HUES48 (cell line): ENCODE measurements at regions not wholly inside any gene's neighbourhood (a gene's known extent, or its start where the extent isn't known, plus 50 kb on each side); places are given as distances from the start of the nearest gene placed in this dataset.
A peak's percentile ranks its signal among the peaks of the same experiment; 100 is the strongest.
"Not testable (repeated sequence)": the region's sequence is repeated elsewhere in the genome, so short reads cannot be mapped to it uniquely, and the experiment has no call there.

Experiments used
- H3K27ac ChIP-seq: one replicate; pipeline ENCODE4 v1.7.0; 2013; ENCODE audit warnings: low read depth, low read length, inconsistent platforms
- H3K27me3 ChIP-seq: 2 replicates; pipeline ENCODE4 v1.6.1; 2013; ENCODE audit warnings: mild to moderate bottlenecking, low read length; ENCODE audit not compliant: control insufficient read depth, insufficient read depth
- H3K36me3 ChIP-seq: 2 replicates; pipeline ENCODE4 v1.6.1; 2013; ENCODE audit warnings: low read length; ENCODE audit not compliant: control insufficient read depth, insufficient read depth
- H3K4me1 ChIP-seq: 2 replicates; pipeline ENCODE4 v1.6.1; 2013; ENCODE audit warnings: mild to moderate bottlenecking, low read length; ENCODE audit not compliant: control insufficient read depth, insufficient read depth
- H3K4me3 ChIP-seq: 2 replicates; pipeline ENCODE4 v1.5.1; 2013; ENCODE audit warnings: mild to moderate bottlenecking, low read depth, low read length
- H3K9ac ChIP-seq: 2 replicates; pipeline ENCODE4 v1.6.1; 2013; ENCODE audit warnings: mild to moderate bottlenecking, low read depth, low read length, moderate library complexity
- H3K9me3 ChIP-seq: 2 replicates; pipeline ENCODE4 v1.6.1; 2013; ENCODE audit warnings: low read length; ENCODE audit not compliant: control insufficient read depth, insufficient read depth

- Histone ChIP-seq H3K27me3 (no peaks in the 10 kb centered on the region), H3K9ac (no peak overlapping the region), H3K4me3 (no peak overlapping the region), H3K9me3 (no peaks in the 10 kb centered on the region), H3K27ac (no peak overlapping the region), H3K36me3 (no peaks in the 10 kb centered on the region), H3K4me1 (peaks cover 18% of the 10 kb centered on the region; the same call in 1 of the 2 replicates)
These were observed 146.2 kb downstream of the SPATA18 start for GRCh38 chr4:52197306-52197705.

GRCh38 chr4:52198294-52198693 is 147.2 kb downstream of the SPATA18 start:
- Histone ChIP-seq H3K27me3 (no peaks in the 10 kb centered on the region), H3K4me3 (no peak overlapping the region), H3K27ac (no peak overlapping the region), H3K4me1 (peaks cover 20% of the 10 kb centered on the region; the same call in 1 of the 2 replicates), H3K36me3 (no peaks in the 10 kb centered on the region), H3K9ac (no peak overlapping the region), H3K9me3 (no peaks in the 10 kb centered on the region)

GRCh38 chr4:52199574-52200338 is 148.7 kb downstream of the SPATA18 start:
- H3K4me3 ChIP-seq = no peak overlapping the region
- H3K36me3 ChIP-seq = no peaks in the 10 kb centered on the region
- H3K27me3 ChIP-seq = no peaks in the 10 kb centered on the region
- H3K9me3 ChIP-seq = no peaks in the 10 kb centered on the region
- no peak overlapping the region for H3K9ac ChIP-seq
- H3K4me1 ChIP-seq = peaks cover 20% of the 10 kb centered on the region; the same call in 1 of the 2 replicates
- H3K27ac ChIP-seq = no peak overlapping the region

- no peaks in the 10 kb centered on the region for H3K9me3 ChIP-seq
- H3K27me3 ChIP-seq = no peaks in the 10 kb centered on the region
- H3K4me3 ChIP-seq = no peak overlapping the region
- H3K27ac ChIP-seq = no peak overlapping the region
- H3K4me1 ChIP-seq = peaks cover 20% of the 10 kb centered on the region; the same call in 1 of the 2 replicates
- no peaks in the 10 kb centered on the region for H3K36me3 ChIP-seq
- H3K9ac ChIP-seq = no peak overlapping the region
These were observed 149.2 kb downstream of the SPATA18 start for GRCh38 chr4:52200339-52200725.

GRCh38 chr4:52201715-52202114 is 150.6 kb downstream of the SPATA18 start:
- peak overlapping the region; percentile 59 for H3K27ac ChIP-seq
- H3K9ac ChIP-seq = no peak overlapping the region
- H3K27me3 ChIP-seq = no peaks in the 10 kb centered on the region
- H3K4me3 ChIP-seq = no peak overlapping the region
- no peaks in the 10 kb centered on the region for H3K9me3 ChIP-seq
- H3K4me1 ChIP-seq = peaks cover 20% of the 10 kb centered on the region; the same call in 1 of the 2 replicates
- H3K36me3 ChIP-seq = no peaks in the 10 kb centered on the region

GRCh38 chr4:52202251-52202779 is 151.2 kb downstream of the SPATA18 start:
- Histone ChIP-seq H3K9me3 (no peaks in the 10 kb centered on the region), H3K27ac (peak overlapping the region; percentile 59), H3K27me3 (no peaks in the 10 kb centered on the region), H3K4me3 (no peak overlapping the region), H3K9ac (no peak overlapping the region), H3K36me3 (no peaks in the 10 kb centered on the region), H3K4me1 (peaks cover 20% of the 10 kb centered on the region; the same call in 1 of the 2 replicates)

- peaks cover 20% of the 10 kb centered on the region; the same call in 1 of the 2 replicates for H3K4me1 ChIP-seq
- no peak overlapping the region for H3K27ac ChIP-seq
- H3K9ac ChIP-seq = no peak overlapping the region
- H3K9me3 ChIP-seq = no peaks in the 10 kb centered on the region
- no peaks in the 10 kb centered on the region for H3K27me3 ChIP-seq
- no peaks in the 10 kb centered on the region for H3K36me3 ChIP-seq
- no peak overlapping the region for H3K4me3 ChIP-seq
These were observed 151.8 kb downstream of the SPATA18 start for GRCh38 chr4:52202931-52203330.

- no peaks in the 10 kb centered on the region for H3K9me3 ChIP-seq
- H3K27me3 ChIP-seq = no peaks in the 10 kb centered on the region
- peaks cover 16% of the 10 kb centered on the region; the same call in 1 of the 2 replicates for H3K4me1 ChIP-seq
These were observed 152.2 kb downstream of the SPATA18 start for GRCh38 chr4:52203351-52203750.

GRCh38 chr4:52204921-52205320 is 153.8 kb downstream of the SPATA18 start:
- H3K4me3 ChIP-seq = no peak overlapping the region
- H3K9ac ChIP-seq = no peak overlapping the region
- H3K9me3 ChIP-seq = no peaks in the 10 kb centered on the region
- no peak overlapping the region for H3K27ac ChIP-seq
- H3K36me3 ChIP-seq = no peaks in the 10 kb centered on the region
- peaks cover 15% of the 10 kb centered on the region; the same call in 1 of the 2 replicates for H3K4me1 ChIP-seq
- no peaks in the 10 kb centered on the region for H3K27me3 ChIP-seq

More at GRCh38 chr4:52203351-52203750, 152.2 kb downstream of the SPATA18 start:
- no peaks in the 10 kb centered on the region for H3K36me3 ChIP-seq
- H3K9ac ChIP-seq = no peak overlapping the region
- H3K4me3 ChIP-seq = no peak overlapping the region
- no peak overlapping the region for H3K27ac ChIP-seq

GRCh38 chr4:52207146-52207545 is 156.0 kb downstream of the SPATA18 start:
- not testable (repeated sequence) for H3K27me3 ChIP-seq, H3K4me1 ChIP-seq, H3K9me3 ChIP-seq, H3K9ac ChIP-seq, H3K27ac ChIP-seq, H3K4me3 ChIP-seq, H3K36me3 ChIP-seq

GRCh38 chr4:52212702-52213101 is 161.6 kb downstream of the SPATA18 start:
- no peaks in the 10 kb centered on the region for H3K9me3 ChIP-seq
- H3K27me3 ChIP-seq = no peaks in the 10 kb centered on the region
- no peak overlapping the region for H3K4me3 ChIP-seq
- H3K36me3 ChIP-seq = no peaks in the 10 kb centered on the region
- H3K27ac ChIP-seq = no peak overlapping the region
- H3K9ac ChIP-seq = no peak overlapping the region
- H3K4me1 ChIP-seq = no peaks in the 10 kb centered on the region
